ENCODE measurements at regions not wholly inside any gene's neighbourhood (a gene's known extent, or its start where the extent isn't known, plus 50 kb on each side); places are given as distances from the start of the nearest gene placed in this dataset.

DNA sequence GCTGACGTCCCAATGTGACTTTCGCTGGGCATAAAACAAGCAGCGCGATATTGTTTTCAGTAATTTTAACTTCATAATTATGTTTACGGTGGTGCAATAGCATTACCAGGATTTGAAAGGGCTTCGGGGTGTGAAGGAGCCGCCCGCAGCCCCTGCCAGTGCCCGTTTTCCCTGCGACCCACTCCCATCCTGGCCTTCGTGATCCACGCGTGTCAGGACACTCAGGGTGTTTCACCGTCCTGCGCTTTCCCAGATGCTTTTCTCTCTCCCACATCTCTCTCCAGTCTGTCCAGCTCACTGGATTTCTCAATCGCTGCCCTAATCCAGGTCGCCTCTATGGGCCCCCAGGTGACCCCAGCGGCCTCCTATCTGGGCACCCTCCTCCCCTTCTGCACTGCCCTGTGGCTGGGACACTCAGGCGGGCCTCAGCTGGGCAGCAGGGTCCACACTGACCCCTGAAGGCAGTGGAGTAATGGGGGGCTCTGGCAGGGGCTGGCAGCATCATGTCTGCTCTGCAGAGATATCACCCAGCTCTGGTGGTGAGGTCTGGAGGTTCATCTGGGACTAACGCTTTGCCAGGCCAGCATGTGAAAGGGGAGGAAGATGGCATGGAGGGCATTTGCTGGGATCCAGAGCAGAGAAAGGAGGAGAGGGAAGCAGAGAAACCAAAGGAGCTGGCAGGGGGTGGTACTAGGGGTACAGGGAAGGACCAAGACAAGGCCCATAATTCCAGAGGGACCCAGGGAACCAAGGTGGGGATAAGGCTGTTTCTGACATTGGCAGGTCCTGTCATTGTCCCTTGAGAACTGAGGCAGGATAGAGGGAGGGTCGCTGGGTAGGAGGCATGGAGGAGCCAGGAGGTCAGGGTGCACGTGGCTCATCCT, 622.8 kb downstream of the BRD1 start:
- DNase-seq (ENCODE audit: low read depth in 2 of 3, low spot score in 2 of 3) = no peak

DNA sequence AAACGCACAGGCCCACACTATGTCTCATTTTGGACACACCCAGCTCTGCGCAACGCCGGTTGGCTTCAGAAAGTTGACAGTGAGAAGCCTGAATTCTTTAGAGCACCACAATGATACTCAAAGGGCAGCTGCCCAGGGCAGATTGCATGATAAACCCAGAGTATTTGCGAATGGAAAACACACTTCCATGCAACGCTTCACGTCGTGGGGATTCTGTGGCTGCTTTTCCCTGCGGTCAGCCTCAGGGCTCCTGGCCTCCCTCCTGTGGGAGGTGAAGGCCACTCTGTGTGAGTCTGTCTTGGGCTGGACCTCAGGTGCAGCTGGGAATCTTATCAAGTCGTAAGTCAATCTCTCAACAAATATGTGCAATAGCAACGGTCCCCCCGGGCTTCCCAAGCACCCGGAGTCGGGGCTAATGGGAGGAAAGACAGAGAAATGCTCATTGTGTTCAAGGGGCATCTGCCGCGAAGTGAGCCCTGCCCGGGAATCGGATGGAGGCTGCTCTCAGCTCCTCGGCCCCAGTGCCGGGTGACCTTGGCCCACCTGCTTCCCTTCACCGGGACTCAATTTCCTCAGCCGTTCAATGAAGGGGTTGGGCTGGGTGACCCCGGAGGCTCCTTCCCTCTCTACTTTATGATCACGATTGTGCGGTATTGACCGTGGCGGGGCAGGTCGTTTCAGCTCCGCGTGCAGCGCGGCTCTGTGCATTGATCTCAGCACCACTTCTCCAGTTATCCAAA, 623.6 kb downstream of the BRD1 start:
- DNase-seq (ENCODE audit: low read depth in 2 of 3, low spot score in 2 of 3) = no peak

- DNase-seq (ENCODE audit: low read depth in 2 of 3, low spot score in 2 of 3) = no peak
These were observed 624.4 kb downstream of the BRD1 start for GRCh38 chr22:49203091-49203858.

DNA sequence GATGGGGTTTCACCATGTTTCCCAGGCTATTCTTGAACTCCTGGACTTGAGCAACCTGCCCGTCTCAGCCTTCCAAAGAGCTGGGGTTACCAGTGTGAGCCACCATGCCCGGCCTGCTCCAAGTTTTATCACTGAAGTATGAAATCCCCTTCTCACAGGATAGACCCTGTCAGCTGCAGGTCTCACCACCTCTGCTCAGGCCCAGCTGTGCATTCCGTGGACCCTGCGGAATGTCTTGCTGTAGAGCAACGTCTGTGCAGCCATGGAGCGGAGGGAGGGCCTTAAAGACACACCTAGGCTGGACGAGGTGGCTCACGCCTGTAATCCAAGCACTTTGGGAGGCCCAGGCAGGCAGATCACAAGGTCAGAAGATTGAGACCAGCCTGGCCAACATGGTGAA, 625.4 kb downstream of the BRD1 start:
- DNase-seq (ENCODE audit: low read depth in 2 of 3, low spot score in 2 of 3) = no peak

DNA sequence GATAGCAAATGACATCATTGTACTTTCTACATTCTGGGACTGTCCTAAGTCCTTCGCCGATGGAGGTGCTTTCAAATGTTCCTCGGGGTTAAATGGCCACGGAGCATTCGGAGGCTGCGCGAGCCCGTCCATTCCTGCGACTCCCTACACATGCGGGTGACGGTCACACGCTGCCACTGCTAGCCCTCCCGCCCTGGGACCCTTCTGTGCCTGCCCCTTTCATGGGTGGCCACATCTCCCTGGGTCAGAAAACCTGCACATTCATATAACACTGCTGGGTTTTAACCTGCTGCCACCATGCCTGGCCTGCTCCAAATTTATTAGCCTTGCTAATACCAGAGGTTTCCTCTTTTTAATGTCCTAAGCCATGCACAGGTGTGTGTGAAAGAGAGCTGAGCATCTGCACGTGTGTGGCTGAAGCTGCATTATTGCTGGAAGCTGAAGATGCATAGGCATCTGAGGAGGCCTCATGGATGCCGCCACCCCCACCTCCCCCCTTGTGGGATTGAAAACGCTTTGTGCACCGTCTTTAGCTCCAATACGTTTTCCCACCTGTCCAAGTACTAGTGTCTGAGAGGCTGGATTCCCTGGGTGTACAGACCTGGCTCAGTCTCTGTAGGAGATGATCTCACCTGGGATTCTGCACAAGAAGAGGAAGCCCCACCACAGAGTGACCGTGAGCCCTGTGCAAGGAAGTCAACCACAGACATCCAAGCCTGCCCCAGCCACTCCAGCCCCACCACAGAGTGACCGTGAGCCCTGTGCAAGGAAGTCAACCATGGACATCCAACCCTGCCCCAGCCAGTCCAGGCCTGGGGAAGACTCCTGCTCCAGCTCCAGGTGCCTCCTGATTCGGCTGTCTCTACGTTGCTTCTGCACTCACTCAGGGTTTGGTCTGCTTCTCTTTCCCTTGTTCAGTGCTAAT, 626.4 kb downstream of the BRD1 start:
- DNase-seq (ENCODE audit: low read depth in 2 of 3, low spot score in 2 of 3) = no peak

DNA sequence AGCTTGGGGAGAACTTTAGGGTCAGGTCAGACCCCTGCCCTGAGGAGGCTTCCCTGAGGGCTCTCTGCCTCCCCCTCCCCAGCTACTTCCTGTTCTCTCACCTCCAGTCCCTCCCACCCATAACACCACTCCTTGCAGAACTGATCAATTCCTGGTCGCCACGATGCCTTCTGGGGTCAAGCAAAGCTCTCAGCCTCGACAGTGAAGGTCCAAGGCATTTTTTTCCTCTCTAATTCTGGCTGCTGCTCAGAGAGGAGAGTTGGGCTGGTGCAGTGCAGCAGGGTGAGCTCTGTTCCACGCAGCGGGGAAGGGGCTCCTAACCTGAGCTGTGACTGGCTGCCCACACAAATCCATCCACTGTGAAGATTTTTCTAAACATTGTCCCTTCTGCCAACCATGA, 628.4 kb downstream of the BRD1 start:
- no peak for DNase-seq (ENCODE audit: low read depth in 2 of 3, low spot score in 2 of 3)

- no peak for DNase-seq (ENCODE audit: low read depth in 2 of 3, low spot score in 2 of 3)
These were observed 629.0 kb downstream of the BRD1 start for GRCh38 chr22:49198705-49199084.

DNA sequence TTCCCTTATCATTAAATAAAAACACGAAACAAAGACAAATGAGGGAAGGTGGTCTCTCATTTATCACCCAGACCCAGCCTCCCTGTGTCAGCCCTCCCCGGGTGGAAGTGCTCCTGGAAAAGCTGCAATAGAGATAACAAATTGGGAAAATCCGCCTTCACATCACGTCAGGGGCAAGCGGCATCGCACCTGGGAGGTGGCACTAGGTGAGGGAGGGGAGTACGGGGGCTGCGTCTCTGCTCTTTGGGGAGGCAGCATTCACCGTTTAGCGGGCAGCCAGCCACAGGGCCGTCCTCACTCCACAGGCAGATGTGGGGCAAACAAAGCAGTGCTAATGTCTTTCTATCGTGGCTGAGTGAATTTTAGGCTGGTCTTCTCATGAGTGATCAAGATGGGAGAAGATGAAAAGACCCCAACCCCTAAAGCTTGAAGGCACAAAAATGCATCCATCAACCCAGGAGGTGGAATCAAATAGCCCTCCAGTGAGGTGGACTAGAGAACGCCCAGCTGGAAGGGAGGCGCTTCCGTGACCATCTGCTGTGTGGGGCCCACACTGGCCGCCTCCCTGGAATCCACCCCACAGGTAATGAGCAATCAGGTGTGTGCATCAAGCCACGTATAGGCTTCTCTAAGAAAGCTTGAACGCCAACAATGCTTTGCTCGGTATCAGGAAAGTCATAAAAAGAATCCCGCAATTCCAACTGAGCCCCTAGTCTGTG, 629.5 kb downstream of the BRD1 start:
- DNase-seq (ENCODE audit: low read depth in 2 of 3, low spot score in 2 of 3) = no peak

- no peak for DNase-seq (ENCODE audit: low read depth in 2 of 3, low spot score in 2 of 3)
These were observed 630.2 kb downstream of the BRD1 start for GRCh38 chr22:49197505-49197904.

- no peak for DNase-seq (ENCODE audit: low read depth in 2 of 3, low spot score in 2 of 3)
These were observed 631.6 kb downstream of the BRD1 start for GRCh38 chr22:49196046-49196511.

- DNase-seq (ENCODE audit: low read depth in 2 of 3, low spot score in 2 of 3) = no peak
These were observed 632.0 kb downstream of the BRD1 start for GRCh38 chr22:49195636-49196035.

GRCh38 chr22:49193901-49194465, 633.7 kb downstream of the BRD1 start:
- no peak for DNase-seq (ENCODE audit: low read depth in 2 of 3, low spot score in 2 of 3)

DNA sequence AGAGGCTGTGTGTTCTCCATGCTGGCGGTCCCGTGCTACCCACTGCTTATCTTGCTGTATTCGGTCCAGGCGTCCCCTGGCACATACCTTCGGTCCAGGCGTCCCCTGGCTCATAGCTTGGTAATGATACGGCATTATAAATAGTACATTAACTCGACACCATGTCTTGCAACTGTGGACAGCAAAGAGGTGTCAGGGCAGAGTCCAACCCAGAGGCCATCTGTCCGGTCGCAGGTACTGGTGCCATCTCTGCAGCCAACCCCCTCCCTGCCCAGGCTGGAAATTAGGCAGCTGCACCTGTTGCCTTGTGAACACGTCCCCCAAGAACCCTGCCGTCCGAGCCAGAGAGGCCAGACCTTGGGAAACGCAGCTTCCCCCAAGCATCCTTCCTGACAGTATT, 634.3 kb downstream of the BRD1 start:
- DNase-seq (ENCODE audit: low read depth in 2 of 3, low spot score in 2 of 3) = no peak

GRCh38 chr22:49192857-49193250, 634.8 kb downstream of the BRD1 start:
- DNase-seq (ENCODE audit: low read depth in 2 of 3, low spot score in 2 of 3) = no peak

DNA sequence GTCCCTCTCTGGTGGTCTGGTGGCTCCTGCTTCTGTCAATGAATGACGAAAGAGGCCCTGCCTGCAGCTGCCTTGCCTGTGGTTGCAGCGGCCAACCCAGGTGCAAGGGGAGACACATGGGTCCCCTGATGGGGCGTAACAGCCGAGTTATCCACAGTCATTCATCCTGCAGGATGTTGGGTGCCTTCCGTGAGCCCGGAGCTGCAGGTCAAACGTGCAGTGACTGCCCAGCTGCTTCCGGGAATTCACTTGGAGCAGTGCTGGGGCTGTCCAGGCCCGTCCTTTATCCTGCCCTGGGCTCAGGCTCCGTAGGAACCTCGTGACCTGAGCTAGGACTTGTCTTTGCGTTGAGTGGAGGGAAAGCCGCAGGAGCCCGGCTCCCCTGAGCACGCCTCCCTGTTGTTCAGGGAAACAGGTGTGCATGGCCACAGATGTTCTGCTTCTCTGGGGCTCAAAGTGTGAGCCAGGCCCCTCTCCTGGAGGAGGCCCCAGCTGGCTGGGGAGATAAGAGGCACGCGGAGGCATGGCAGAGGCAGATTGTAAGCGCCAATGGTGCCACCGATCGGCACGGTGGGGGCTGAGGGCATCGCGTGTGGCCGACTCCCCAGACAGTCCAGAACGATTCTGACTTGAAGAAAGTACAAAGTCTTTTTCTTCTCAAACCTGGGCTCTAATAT, 635.4 kb downstream of the BRD1 start:
- DNase-seq (ENCODE audit: low read depth in 2 of 3, low spot score in 2 of 3) = no peak

DNA sequence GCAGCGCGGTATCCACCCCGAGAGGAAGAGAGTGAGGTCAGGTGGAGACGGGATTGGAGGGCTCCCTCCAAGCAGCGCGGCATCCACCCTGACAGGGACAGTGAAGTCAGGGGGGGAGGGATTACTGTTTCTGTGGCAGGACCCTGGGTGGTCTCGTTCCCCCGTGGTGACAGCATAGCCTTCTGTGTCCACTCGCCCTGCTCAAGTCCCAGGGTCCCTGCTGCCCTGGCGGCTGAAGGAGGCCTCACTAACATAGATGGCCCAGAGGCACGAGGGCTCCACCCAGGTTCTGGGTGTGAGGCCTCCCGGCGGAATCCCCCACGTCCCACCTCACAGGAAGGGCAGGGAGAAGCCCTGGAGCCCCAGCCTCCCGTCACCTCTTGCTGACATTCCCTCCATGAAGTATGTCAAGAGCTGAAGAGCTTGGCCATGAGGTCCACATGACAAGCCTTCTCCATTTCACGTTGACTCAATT, 636.1 kb downstream of the BRD1 start:
- no peak for DNase-seq (ENCODE audit: low read depth in 2 of 3, low spot score in 2 of 3)

DNA sequence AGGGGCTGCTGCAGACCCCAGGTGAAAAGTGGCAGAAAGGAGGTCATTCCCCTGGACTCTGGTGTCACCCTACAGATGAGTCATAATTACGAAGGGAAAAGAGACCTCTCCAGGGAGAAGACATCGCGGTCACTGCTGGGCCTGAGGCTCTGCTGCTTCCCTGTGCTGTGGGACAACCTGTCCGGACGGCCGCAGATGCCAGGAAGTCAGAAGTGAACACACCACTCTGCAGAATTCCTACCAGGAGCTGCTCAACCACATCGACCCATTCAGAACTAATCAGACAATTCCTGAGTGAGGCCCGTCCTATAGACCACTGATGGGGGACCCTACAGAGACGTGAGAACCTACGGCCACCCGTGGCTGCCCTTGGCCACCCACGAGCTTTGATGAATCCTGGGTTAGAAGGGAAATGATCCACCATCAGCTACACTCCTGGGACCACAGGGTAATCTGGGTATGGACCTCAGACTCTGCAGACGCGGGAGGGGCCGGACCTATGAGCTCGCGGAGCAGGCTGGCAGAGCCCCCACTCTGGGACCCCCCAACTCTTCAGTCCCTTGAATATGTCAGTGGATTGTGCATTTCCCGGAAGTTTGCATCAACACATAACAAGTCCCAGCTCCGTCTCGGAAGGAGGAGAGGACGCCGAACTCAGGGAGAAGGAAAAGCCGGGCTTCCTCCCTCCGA, 636.7 kb downstream of the BRD1 start:
- no peak for DNase-seq (ENCODE audit: low read depth in 2 of 3, low spot score in 2 of 3)

- no peak for DNase-seq (ENCODE audit: low read depth in 2 of 3, low spot score in 2 of 3)
These were observed 637.8 kb downstream of the BRD1 start for GRCh38 chr22:49189871-49190270.

Measured in activated CD8-positive, alpha-beta memory T cell treated with anti-CD3 and anti-CD28 coated beads for 48 hours (primary cell).